MG63 (cell line): ENCODE measurements at regions not wholly inside any gene's neighbourhood (a gene's known extent, or its start where the extent isn't known, plus 50 kb on each side); places are given as distances from the start of the nearest gene placed in this dataset.

Source experiments
- DNase-seq: peaks from one replicate; pipeline ENCODE4 v3.0.0-alpha.2; 2020
- H3K27me3 ChIP-seq: fragments of 250-450 bp; sonication (Bioruptor Pico); 2 replicates; pipeline ENCODE4 v1.5.1; 2020; ENCODE audit warnings: mild to moderate bottlenecking, moderate library complexity
- H3K36me3 ChIP-seq: fragments of 250-450 bp; sonication (Bioruptor Pico); 2 replicates; pipeline ENCODE4 v1.5.1; 2020; ENCODE audit warnings: mild to moderate bottlenecking, moderate library complexity
- H3K4me3 ChIP-seq: fragments of 250-450 bp; sonication (Bioruptor Pico); 2 replicates; pipeline ENCODE4 v1.5.1; 2020; ENCODE audit warnings: mild to moderate bottlenecking, moderate library complexity
- H3K9me3 ChIP-seq: fragments of 250-450 bp; sonication (Bioruptor Pico); 2 replicates; pipeline ENCODE4 v1.5.1; 2020; ENCODE audit warnings: mild to moderate bottlenecking, moderate library complexity

- no peaks in the 10 kb centered on the region for H3K9me3 ChIP-seq
- no peak for DNase-seq
- no peak overlapping the region for H3K4me3 ChIP-seq
- no peaks in the 10 kb centered on the region for H3K36me3 ChIP-seq
- no peaks in the 10 kb centered on the region for H3K27me3 ChIP-seq
Measured at GRCh38 chr16:60329108-60329507, 1595.0 kb upstream of the GOT2 start.

DNA sequence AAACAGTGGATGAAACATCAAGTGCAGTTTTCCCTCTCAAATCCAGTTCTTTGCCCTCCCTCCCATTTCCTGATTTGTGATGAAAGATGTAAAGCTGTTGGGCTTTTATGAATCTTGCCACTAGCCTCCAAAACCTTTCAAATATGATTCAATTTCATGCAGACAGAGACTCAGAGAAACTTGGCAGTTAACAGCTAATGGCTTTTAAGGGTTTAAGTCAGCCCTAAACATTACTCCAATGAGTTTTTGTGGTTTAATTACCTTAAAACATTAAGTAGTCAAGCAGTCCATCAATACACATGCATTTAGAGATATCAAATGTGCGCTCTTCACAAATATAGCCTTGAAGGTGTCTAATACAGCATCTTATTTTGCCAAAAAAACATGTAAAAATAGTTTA lies 1594.0 kb upstream of the GOT2 start:
- Histone ChIP-seq H3K4me3 (no peak overlapping the region), H3K36me3 (no peaks in the 10 kb centered on the region), H3K27me3 (no peaks in the 10 kb centered on the region), H3K9me3 (no peaks in the 10 kb centered on the region)
- no peak for DNase-seq

DNA sequence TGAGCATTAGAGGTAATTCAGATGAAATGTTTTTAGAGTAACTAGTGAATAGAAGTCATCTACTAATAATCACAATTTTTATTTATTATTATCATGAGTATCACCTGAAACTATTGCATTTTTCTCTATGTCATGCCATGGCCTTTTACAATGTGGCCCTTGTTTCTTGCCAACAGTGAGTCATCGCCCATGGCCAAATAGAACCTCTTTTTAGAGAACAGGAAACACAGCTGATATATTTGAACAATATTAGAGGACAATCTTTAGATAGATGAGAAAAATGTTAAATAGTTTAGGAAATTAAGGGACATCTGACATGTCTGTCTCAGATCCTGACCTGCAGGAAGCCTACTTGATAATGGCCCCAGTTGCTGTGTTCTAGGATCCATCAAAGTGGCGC lies 1584.4 kb upstream of the GOT2 start:
- Histone ChIP-seq H3K4me3 (no peak overlapping the region), H3K27me3 (no peaks in the 10 kb centered on the region), H3K9me3 (no peaks in the 10 kb centered on the region), H3K36me3 (no peaks in the 10 kb centered on the region)
- DNase-seq, result no peak

DNA sequence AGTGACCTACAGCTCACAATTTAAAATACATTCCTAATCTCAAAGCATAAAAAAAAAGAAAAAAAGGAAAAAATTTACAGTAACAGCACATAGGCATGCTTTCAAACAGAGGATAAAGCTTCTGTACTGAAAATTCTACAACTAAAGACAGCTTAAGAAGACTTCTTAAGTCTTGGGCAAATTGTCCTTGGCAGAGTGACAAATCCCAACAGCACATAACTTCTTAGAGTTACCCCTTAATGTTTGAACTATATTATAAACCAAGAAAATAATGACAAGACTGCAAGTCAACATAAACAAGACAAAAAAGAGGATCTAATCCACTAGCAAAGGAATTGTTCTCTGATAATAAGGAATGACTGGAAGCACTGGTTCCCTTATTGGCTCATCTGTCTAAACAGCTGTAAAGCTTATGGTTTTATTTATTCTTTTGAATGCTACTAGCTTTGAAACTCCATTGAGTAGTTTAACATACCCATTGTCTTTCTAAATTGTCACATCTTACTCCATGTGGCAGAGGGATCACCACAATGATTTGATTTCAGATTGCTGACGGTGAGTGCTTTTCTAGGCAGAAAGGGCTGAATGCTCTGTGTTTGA lies 1576.8 kb upstream of the GOT2 start:
- DNase-seq, result no peak

DNA sequence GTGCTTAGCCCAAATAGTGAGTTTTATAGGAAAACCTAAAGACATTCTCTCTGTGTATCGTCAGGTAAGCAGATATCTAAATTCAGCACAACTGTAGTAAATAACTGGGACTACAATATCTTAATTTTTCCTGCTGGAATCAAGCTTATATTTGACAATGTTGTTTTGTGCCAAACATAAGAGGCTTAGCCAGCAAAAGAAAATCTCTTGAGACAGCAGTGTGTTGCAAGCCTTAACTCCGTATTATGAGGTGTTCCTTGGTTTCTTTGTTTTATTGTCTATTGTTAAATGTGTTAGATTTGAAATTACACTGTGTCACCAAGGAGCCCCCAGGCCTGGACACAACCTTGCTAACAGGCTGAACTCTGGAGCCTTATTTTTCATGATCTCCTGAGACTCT lies 1570.6 kb upstream of the GOT2 start:
- no peak for DNase-seq
- Histone ChIP-seq H3K27me3 (no peaks in the 10 kb centered on the region), H3K9me3 (no peaks in the 10 kb centered on the region), H3K4me3 (no peak overlapping the region), H3K36me3 (no peaks in the 10 kb centered on the region)

More for the DNA sequence above, 1576.8 kb upstream of the GOT2 start:
- Histone ChIP-seq H3K27me3 (no peaks in the 10 kb centered on the region), H3K36me3 (no peaks in the 10 kb centered on the region), H3K4me3 (no peak overlapping the region), H3K9me3 (no peaks in the 10 kb centered on the region)

DNA sequence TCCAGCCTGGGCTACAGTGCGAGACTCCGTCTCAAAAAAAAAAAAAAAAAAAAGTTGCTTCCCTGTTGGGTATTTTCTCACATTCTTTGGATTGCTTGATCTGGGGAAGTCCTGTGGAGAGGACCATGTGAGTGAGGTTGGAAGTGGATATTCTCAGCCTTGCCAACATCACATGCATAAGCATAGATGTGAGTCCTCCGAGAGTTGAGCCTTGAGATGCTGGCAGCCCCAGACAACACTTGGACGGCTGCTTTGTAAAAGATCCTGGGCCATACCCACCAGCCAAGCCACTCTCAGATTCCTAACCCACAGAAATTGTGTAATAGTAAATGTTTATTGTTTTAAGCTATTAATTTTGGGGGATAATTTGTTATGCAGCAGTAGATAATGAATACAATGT lies 1570.0 kb upstream of the GOT2 start:
- no peak for DNase-seq
- no peaks in the 10 kb centered on the region for H3K27me3 ChIP-seq
- no peaks in the 10 kb centered on the region for H3K36me3 ChIP-seq
- H3K9me3 ChIP-seq, result no peaks in the 10 kb centered on the region
- no peak overlapping the region for H3K4me3 ChIP-seq

DNA sequence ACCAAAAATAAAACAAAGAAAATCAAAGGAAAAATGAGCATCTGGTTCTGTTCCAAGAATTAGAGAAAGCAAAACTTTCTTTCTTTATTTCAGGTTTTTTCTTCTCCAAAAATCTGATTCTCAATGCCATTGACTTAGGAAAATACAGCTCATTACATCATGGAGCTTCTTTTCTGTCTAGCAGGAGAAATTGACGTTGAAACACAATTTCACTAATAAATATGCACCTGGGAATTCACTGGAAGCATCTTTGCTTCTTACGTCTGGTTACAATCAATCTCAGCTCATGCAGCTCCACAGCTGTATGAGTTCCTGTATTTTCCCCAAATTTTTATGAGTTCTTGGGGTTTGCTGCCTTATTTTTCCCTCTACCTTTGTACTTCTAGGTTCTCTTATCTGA lies 1568.6 kb upstream of the GOT2 start:
- no peak for DNase-seq
- H3K36me3 ChIP-seq, result no peaks in the 10 kb centered on the region
- H3K4me3 ChIP-seq, result no peak overlapping the region
- no peaks in the 10 kb centered on the region for H3K9me3 ChIP-seq
- no peaks in the 10 kb centered on the region for H3K27me3 ChIP-seq

- no peak overlapping the region for H3K4me3 ChIP-seq
- H3K9me3 ChIP-seq, result no peaks in the 10 kb centered on the region
- H3K36me3 ChIP-seq, result no peaks in the 10 kb centered on the region
- H3K27me3 ChIP-seq, result no peaks in the 10 kb centered on the region
- DNase-seq, result no peak
Measured at GRCh38 chr16:60302261-60302660, 1568.1 kb upstream of the GOT2 start.

GRCh38 chr16:60299241-60299776 lies 1565.2 kb upstream of the GOT2 start:
- Histone ChIP-seq H3K36me3 (no peaks in the 10 kb centered on the region), H3K4me3 (no peak overlapping the region)
- no peak for DNase-seq

DNA sequence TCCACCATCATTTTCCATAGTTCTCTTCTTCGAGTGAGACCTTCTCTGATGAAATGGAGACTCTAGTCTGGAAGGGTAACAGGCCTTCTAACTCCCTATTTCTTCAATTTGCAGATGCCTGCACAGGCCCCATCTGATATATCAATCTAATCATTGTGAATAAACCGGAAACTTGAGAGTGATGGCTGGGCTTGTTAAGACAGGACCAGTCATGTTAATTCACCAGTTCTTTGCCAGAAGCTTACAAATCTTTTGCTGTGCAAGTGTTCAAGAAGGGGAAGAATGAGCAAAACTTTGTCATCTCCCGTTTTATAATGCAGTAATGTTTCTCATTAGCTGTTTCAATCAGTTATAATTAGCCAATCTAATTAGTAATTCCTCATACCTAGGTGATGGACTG lies 1561.3 kb upstream of the GOT2 start:
- Histone ChIP-seq H3K9me3 (no peaks in the 10 kb centered on the region), H3K27me3 (no peaks in the 10 kb centered on the region), H3K4me3 (no peak overlapping the region), H3K36me3 (no peaks in the 10 kb centered on the region)
- DNase-seq, result no peak

More at GRCh38 chr16:60299241-60299776, 1565.2 kb upstream of the GOT2 start:
- H3K27me3 ChIP-seq, result no peaks in the 10 kb centered on the region
- no peaks in the 10 kb centered on the region for H3K9me3 ChIP-seq

- no peaks in the 10 kb centered on the region for H3K36me3 ChIP-seq
- H3K4me3 ChIP-seq, result no peak overlapping the region
- H3K27me3 ChIP-seq, result no peaks in the 10 kb centered on the region
- H3K9me3 ChIP-seq, result no peaks in the 10 kb centered on the region
- no peak for DNase-seq
Measured at GRCh38 chr16:60285794-60286193, 1551.7 kb upstream of the GOT2 start.

DNA sequence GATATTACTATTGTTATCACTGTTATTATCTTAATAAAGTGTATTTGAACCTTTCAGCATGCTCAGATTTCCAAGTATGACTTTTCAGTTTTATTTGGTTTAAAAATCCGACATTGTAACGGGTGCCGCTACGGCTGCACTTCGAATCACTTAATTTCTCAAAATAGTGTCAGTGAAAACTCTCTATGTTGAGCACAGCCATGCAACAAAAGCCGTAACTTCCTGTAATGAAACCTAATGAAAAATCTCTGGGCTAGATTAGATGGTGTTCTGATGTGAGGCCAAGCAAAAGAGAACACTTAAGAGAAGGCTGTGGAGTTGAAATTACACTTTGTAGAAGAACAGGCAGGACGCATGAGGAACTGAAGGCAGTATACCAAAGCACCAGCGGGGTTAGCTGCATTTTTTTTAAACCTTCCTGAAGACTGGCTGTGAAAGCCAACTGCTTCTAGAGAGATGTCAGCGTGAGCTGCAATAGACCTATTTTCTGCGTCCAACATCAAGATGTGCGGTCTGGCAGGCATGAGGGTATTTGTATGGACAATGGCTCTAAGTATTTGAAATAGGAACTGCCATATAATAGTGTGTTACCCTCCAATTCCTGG lies 1545.0 kb upstream of the GOT2 start:
- Histone ChIP-seq H3K27me3 (no peaks in the 10 kb centered on the region), H3K4me3 (no peak overlapping the region), H3K9me3 (no peaks in the 10 kb centered on the region), H3K36me3 (no peaks in the 10 kb centered on the region)
- DNase-seq, result no peak

DNA sequence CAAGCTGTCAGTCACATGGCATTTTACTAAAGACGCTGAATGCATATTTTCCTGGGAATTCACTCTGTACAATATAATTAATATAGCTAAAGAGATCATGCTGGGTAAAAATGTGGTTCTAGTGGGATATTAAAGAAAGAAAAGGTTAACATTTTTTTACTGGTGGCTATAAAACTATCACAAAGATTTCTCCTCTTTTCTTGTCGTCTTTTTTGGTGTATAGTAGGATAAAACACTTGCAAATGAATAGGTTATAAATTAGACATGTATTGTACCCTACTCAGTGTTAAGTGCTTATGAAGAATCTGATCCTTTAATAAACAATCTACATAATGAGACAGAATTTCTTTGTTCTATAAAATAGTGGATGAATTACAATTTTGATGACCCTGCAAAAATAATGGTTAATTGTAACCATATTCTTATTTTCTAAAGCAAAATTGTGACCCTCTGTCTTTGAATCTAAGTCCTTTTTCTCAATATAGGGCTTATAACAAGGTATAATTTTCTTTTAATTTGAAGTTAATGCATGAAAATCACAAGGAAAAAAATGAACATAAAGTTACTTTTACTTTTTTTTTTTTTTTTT lies 1540.4 kb upstream of the GOT2 start:
- Histone ChIP-seq H3K27me3 (no peaks in the 10 kb centered on the region), H3K36me3 (no peaks in the 10 kb centered on the region), H3K4me3 (no peak overlapping the region), H3K9me3 (no peaks in the 10 kb centered on the region)
- DNase-seq, result no peak

DNA sequence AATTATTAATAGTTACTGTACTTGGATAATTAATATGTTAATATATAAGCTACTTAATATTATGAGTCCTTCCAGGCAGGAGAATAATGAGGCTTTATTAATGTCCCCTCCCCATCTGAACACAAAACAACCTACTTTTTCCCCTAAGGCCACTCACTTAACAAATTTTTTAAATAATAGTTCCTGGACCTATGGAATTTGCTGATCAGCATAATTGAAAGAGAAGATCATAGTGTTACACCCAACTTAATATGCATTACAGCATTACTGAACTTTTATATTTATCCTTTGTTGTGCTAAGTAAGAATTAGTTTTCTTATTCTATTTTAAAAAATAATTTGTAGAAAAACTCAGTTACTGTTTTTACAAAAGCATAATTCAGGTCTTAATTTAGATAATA lies 1537.7 kb upstream of the GOT2 start:
- Histone ChIP-seq H3K36me3 (no peaks in the 10 kb centered on the region), H3K9me3 (no peaks in the 10 kb centered on the region), H3K27me3 (no peaks in the 10 kb centered on the region), H3K4me3 (no peak overlapping the region)
- DNase-seq, result no peak

- no peak for DNase-seq
- Histone ChIP-seq H3K4me3 (no peak overlapping the region), H3K9me3 (no peaks in the 10 kb centered on the region), H3K36me3 (no peaks in the 10 kb centered on the region), H3K27me3 (no peaks in the 10 kb centered on the region)
Measured at GRCh38 chr16:60271025-60271771, 1537.1 kb upstream of the GOT2 start.

DNA sequence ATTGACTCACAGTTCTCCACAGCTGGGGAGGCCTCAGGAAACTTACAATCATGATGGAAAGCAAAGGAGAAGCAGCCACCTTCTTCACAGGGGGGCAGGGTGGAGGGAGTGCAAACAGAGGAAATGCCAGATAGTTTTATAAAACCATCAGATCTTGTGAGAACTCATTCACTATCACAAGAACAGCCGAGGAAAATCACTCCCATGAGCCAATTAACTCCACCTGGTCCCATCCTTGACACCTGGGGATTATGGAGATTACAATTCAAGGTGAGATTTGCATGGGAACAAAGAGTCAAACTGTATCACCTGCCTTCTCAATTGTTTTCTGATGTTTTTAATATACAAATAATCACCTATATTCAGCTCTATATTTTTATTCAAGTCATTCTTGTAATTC lies 1527.3 kb upstream of the GOT2 start:
- H3K9me3 ChIP-seq, result no peaks in the 10 kb centered on the region
- no peak for DNase-seq
- no peaks in the 10 kb centered on the region for H3K27me3 ChIP-seq
- H3K4me3 ChIP-seq, result no peak overlapping the region
- H3K36me3 ChIP-seq, result no peaks in the 10 kb centered on the region

DNA sequence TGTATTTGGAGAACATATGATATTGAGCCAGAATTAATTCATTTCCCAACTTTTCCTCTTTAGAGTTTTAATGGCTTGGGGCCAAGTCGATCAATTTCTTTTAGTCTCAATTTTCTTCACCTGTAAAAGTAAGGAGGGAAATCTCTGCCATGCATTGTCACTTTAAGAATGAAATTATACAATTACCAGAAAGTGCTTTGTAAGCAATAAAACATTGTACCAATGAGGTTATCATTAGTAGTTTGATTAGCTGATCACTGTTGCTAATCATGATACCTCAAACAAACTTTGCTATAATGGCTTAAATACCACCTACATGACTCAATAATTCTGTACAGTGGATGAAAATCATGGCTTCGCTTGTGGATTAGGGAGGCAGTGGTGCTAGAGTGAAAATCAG lies 1525.8 kb upstream of the GOT2 start:
- DNase-seq, result no peak

More for the DNA sequence above, 1525.8 kb upstream of the GOT2 start:
- Histone ChIP-seq H3K4me3 (no peak overlapping the region), H3K36me3 (no peaks in the 10 kb centered on the region), H3K27me3 (no peaks in the 10 kb centered on the region), H3K9me3 (no peaks in the 10 kb centered on the region)
